Inferior parietal cortex (tissue), 1 donor: ENCODE measurements at regions not wholly inside any gene's neighbourhood (a gene's known extent, or its start where the extent isn't known, plus 50 kb on each side); places are given as distances from the start of the nearest gene placed in this dataset.

ENCODE experiments used
- DNase-seq: peaks from one replicate; pipeline ENCODE4 v3.0.0-alpha.2; 2016; ENCODE audit errors: extremely low spot score

DNA sequence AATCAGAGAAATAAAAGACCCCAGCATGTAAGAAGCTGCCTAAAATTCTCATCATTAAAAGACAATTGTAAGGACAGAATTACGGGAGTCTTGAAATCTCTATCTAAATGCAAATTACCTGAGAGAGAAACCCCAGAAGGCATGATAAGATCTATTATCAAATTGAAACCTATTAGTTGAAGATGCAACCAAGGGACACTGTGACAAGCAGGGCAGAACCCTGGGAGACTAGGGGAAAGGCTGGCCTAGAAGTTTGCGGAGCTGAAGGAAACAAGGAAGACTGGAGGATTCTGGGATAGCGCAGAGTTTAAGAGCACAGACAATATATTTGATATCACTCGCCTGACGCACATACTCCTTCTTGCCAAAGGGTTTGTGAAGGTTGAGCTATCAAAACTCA is 319.5 kb upstream of the CHAC2 start:
- DNase-seq, result no peak

DNA sequence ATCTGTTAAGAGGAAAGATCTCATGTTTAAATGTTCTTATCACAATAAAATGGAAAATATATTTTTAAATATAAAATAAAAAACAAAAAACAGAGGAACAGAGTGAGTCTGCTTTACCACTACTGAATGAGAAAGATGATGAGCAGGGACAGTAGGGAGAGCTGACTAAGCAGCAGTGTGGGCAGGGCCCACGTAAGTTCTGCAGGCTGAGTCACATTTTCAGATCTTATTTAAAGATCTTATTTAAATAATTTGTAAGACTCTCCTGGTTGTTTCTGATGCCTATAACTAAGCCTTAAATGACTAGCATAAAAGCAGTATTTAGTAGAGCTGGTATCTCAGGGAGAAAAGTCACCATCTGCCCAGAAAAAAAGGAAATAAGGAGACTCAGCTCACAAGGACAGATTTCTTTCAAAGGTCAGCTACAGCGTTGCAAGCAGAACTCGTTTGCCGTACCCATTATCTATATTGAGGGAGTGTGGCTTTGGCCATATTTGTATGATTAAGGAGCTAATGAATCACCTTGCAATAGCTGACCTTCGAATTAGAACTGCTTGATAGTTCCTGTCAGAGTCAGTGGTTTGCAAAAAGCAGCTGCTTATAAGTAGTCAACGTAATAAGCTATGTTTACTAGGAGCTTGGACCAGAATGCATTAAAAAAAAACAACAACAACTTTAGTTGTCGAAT is 322.1 kb upstream of the CHAC2 start:
- no peak for DNase-seq

DNA sequence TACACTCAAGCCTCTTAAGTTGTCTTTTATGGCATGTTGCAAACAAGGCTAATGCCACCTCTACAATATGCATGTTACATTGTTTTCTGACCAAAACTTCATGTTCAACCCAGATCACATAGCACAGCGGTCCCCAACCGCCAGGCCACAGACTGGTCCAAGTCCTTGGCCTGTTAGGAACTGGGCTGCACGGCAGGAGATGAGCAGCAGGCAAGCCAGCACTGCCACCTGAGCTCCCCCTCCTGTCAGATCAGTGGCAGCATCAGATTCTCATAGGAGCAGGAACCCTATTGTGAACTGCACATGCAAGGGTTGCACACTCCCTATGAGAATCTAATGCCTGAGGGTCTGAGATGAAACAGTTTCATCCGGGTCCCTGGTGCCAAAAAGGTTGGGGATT is 324.8 kb upstream of the CHAC2 start:
- no peak for DNase-seq

DNA sequence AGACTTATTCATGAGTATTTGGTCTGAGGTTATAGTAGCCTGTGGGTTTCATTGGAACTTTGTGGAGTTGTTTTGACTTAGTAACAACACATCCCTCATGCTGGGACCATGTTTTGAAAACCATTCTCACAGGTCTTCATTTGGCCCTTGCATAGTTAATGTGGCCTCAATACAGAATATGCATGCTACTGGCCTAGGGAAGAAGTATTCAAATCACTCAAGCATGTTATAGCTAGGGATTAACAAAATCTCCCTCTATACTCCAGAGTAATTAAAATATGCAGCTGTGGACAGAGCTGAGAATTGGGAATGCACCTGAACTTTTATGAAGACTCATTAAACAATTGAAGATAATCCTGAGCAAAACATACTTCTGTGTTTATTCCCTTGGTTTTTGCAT is 325.5 kb upstream of the CHAC2 start:
- no peak for DNase-seq

DNA sequence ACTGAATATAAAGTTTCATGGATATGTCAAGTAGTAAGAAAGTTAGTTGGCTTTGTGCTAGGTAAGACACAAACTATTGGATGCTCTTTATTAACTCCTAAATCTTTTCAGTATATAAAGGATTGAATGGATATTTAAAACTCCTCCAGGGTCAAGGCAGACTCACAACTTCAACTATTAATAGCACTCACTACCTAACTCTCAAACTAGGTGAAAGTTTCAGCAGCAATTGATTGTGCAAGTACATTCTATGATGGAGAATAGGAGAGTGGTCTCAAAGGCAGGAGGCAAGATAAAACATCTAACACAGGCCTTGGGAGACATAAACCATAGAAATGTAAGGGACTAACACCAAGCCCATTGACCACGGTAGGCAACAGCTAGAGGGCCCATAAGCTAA is 328.9 kb upstream of the CHAC2 start:
- DNase-seq, result no peak

DNA sequence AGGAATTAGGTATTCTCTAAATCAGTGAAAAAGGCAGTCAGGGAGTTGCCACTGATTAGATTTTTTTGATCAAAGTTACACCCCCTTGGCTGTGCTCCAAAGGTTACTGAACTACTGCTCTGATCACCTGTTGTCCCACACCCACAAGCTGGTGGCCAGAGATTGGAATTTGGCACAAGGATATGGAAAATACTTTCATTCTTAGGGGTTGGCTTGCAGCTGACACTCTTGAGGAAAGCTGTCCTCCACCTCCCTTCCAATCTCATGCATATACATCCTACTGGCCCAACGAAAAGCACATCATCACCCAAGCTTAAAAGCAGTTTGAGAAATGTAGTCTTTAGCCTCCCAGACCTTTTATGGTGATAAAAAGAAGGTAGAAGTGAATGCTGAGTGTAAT is 329.5 kb upstream of the CHAC2 start:
- DNase-seq, result no peak

DNA sequence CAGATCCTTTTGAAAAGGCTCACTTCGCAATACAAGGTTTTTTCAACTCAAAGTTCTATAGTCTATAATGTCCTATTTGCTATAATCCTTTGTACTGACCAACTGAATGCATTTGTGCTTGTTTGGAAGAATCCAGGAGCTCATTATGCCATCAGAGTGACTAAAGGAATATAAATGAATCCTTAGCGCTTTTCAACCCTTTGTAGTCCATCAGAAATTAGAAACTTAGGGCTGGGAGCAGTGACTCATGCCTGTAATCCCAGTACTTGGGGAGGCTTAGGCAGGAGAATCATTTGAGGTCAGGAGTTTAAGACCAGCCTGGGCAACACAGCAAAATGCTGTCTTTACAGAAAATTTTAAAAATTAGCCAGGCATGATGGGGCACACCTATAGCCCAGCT is 330.2 kb upstream of the CHAC2 start:
- DNase-seq, result no peak

DNA sequence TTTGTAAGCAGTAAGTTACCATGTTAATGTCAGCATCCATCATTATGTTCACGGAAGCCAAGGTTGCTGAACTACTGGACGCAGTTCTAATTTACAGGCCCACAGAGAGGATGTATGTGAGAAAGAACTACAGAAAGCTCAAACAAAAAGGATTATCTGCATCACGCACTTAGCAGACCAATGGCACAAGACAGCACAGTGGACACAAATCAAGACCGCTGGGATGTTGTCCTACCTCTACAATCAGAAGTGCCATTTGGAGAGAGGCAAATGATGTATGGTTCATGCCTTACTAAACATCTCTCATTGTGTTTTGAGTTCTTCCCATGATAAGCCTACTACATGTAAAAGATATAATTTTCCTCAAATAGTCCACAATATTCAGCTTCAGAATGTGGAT is 330.7 kb upstream of the CHAC2 start:
- DNase-seq, result no peak

DNA sequence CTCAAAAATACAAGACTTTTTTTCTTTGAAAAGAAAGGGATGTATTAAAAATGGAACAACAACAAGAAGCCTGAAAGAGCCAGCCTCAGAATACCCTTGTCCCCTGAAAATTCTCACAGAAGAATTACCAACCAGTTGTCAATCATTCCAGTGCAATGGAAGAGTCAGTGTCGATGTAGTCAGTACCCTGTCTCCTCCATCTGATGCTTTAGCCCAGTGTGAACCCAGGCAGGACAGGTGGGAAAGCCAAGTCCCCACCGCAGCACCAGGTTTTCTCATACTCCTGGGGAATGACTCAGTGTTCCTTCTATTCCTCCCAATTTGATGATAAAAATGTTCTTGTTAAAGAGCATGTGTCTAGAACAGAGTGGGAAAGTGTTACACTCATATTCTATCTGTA is 332.0 kb upstream of the CHAC2 start:
- DNase-seq, result no peak

DNA sequence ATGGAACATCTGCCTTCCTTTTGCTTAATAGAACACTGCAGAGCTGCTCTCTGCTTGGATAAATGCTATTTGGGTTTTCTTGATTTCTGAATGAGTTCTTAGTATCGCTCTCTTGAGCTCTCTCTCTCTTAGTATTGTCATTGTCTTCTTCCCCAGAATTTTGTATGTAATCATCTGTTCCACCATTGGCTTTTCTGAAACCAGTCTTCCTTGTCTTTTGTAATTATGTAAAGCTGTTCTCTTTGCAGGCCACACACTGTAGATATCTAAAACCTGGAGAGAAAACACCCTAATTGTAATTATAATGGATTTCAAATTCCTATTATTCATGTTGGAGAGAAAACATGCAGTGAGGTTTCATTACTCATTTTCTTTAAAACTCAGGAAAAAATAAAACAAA is 333.1 kb upstream of the CHAC2 start:
- DNase-seq, result no peak

DNA sequence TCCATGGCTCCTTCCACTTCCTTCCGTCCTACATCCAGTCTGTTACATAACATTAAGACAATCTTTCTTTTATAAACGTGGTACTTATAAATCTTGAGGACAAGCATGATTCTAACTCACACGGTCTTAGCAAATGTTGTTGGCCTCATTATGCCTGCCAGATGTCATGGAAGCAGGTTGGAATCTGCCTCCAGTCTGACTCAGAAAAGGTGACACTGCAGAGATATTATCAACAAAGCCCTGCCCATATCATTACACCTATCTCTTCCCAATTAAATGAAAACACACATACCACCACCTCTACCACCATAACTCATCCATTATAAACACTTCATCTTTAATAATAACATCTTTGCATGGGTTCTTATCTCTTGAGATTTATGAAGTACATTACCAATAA is 334.7 kb upstream of the CHAC2 start:
- DNase-seq, result no peak

DNA sequence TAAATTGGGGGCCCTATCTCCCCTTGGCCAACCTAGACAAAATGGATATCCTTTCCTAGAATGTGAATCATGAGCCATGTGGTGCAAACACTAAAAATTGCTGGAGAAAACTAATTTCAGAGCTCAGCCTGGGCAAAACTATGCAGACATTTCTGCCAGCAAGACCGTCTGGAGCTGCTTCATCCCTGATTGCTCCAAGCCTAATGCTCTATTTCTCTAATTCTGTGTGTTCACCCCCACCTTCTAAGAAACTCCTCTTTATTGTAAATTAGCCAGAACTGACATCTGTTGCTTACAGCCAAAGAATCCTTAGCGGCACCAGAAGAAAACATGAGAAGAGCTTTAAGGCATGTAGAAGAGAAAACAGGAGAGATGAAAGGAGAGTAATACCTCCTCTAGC is 337.7 kb upstream of the CHAC2 start:
- DNase-seq, result no peak

DNA sequence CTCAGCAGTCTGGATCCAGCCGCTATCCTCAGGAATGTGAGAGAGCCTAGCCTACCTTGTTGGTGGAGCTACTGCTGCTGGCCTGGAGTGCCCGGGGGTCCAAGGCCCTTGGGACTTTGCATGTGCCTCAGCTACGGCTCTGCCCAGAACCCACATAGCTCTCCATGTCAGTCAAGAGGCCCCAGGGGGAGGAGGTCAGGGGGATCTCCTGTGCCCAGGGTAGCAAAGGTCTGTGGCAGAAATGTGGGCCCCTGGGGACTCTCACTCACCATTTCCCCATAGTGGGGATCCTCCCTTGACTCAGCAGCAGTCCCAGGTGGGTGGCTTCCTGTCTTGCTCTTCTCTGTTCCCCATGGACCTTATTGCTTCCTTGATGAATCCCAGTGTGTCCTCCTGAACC is 342.7 kb upstream of the CHAC2 start:
- no peak for DNase-seq

DNA sequence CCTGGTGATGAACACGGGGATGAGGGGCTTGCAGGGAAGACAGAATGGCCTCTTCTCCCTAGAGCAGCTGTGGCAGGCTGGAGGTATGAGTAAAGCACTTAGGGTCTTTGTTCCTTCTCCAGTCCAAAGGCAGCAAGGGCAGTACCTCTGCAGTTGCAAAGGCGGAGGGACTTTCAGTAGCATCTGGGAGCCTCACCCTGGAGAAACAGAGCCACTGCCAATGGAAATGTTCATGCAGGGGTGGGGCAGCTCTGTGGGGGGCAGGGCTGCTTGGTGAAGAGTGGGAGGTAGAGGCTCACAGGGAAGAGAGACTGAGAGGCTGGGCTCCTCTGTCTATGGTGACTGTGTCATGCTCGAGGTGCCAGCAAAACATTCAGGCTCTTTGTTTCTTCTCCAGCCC is 344.1 kb upstream of the CHAC2 start:
- no peak for DNase-seq

DNA sequence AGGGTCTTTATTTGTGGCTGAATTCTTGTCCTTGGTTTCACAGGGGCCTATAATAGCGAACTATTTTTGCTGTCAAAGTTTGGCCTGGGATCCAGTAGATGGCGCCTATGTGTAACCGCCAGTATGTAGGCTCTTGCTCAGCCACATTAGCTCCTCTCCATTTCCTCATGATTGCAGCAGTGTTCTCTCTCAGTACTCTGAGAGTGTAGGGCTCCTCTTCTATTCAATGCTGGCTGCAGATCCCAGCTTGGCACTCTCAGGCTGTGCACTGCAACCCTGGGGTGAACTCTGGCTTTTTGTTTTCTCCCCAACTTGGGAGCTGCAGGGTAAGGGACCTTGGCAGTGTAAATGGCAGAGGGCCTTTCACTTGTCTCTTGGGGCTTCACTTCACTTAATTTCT is 344.6 kb upstream of the CHAC2 start:
- no peak for DNase-seq

DNA sequence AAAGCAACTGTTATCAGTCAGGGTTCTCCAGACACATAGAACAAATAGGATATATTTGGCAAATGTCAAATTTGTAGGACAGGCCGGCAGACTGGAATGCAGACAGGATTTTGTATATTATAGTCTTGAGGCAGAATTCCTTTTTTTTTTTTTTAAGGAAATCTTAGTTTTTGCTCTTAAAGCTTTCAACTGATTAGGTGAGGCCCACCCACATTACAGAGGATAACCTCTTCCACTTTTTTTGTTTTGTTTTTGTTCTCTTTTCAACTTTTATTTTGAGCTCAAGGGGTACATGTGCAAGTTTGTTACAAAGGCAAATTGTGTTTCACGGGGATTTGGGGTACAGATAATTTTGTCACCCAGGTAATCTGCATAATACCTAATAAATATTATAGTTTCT is 350.2 kb upstream of the CHAC2 start:
- no peak for DNase-seq

DNA sequence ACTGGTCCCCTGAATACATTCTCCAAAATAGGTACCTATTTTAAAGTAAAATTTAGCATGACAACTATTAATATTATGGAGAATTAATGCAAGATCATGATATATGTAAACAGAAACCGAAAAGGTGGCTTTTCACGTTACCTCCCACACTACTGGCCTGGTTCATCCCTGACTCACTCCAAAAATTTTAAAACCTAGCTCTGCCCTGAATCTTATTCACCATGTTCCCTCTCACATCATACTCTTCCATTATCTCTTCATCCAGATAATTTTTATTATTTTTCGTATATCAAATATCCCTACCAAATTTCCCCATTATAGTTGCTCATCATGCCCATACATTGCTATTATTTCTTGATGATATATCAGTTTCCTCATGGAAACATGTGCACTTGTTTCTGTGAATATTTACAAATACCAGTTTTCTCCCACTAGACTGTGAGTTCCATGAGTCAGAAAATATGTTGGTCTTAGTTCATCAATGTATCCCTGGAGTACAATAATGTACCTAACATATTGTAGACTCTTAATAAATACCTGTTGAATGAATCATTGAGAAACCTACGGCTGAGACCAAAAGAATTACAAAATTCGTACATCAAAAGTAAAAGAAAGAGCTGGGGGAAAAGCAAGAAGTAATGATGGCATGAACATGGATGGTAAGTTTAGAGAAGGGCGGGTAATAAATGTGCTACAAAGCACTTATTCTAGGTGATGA is 360.1 kb upstream of the CHAC2 start:
- DNase-seq, result no peak

DNA sequence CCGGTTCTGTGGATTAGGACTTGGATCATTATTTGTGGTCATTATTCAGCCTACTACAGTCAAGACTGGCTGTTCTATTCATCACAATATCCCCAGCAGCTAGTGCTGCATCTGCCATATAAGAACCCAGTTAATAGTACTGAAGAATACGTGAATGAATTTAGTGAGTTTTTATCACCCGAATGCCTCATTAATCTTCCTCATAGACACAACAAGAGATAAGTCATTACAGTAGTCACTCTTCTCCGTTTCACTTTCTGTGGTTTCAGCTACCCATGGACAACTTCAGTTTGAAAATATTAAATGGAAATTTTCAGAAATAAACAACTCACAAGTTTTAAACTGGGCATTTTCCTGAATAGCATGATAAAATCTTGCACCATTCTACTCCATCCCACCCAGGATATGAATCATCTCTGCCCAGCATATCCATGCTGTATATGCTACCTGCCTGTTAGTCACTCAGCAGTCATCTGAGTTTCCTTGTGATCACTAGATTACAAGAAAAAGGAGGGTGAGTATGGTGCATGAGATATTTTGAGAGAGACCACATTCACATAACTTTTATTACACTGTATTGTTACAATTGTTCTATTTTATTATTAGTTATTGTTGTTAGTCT is 363.7 kb upstream of the CHAC2 start:
- no peak for DNase-seq

DNA sequence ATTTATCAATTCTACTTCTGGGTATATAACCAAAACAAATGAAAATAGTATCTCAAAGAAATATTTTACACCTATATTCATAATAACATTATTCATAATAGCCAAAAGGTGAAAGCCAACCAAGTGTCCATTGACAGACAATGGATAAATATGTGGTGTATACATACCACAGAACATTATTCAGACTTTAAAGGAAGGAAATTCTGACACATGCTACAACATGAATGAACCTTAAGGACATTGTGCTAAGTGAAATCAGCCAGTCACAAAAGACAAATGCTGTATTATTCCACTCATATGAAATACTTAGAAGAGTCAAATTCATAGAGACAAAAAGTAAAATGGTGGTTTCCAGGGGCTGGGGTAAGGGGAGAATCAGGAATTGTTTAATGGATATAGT is 370.5 kb upstream of the CHAC2 start:
- no peak for DNase-seq

DNA sequence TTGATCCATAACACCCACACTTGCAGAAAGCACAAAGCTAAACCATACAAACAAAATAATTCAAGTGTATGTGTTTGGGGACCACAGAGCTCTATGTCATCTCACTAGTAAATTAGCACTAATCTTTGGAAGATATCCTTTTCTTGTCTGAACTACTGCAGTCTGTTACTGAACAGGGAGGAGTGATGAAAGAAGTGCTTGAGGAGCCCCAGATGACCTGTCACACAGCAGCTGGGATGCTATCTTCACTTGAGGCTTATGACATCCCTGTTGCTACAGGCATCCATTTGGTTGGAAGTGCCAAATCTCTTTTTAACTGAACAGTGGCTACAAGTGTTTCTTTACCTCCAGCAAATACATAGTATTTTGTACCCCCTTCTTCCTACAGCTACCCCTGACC is 386.3 kb upstream of the CHAC2 start:
- DNase-seq, result no peak

DNA sequence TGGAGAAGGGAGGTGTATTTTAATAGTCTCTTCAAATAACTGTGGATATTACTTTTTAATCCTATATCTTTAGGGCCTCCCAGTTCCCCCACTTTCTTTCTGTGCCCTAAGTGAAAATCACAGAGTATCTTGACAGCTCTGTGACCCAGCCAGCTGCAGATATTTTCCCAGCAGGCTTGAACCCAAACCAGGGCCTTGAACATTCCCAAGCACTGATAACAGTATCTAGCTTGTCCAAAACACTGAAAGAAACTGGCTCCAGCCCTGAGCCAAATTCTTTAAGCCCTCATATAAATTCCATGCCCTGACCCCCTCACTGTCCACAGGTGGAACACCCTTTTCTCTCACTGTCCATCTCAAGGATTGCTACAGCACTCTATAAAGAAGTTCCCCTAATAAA is 388.1 kb upstream of the CHAC2 start:
- DNase-seq, result no peak

DNA sequence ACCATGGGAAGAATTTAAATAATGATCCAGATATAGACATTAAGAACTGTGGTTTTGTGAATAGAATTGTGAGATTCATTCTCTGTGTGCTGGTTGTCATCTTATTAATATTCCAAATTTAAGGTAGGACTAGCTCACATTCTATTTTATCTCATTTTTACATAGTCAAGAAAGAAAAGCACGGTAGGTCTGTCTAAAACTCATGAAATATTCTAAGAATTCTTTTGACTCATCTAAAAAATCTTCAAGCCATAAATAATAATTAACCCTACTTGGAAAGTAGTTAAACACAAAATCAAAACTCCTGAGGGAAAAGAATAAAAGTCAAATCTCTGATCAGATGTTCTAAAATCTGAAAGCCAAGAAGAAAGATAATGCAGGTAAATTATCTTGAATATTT is 388.8 kb upstream of the CHAC2 start:
- DNase-seq, result no peak

DNA sequence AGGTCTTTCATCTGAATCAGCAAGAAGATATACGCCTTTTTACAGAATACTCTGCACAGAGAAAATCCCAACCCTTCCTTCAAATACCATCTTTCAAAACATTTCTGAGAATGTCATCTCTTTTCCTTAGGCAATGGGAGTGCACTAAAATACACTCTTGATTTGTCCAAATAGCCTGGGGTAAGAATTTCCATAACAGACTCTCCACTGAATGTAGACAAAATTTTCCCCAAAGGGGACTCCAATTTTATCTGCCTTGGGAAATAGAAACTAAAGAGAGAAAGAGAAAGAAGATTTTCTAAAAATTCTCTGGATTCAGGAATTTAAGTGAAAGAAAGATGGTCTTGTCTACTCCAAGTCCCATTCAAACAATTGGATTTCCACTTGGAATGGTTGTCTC is 394.5 kb upstream of the CHAC2 start:
- DNase-seq, result no peak

DNA sequence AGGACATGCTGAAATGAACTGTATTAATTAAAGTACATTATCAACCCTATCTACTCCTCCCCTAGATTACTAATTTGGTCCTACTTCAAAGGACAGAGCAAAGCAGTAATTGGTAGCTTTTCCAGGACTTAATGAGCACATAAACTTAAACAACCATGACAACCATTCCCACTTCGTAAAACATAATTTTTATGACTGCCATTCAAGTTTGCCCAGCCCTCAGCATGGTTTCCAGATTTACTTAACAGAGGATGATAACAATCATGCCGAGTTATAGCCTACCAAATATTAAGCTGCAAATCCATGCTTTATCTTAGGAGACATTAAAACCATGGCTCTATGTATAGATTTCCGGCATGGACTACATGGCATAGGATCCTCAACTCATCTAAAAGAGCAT is 401.1 kb upstream of the CHAC2 start:
- no peak for DNase-seq
